Naive B cell (primary cell): ENCODE measurements at regions not wholly inside any gene's neighbourhood (a gene's known extent, or its start where the extent isn't known, plus 50 kb on each side); places are given as distances from the start of the nearest gene placed in this dataset.
A peak's percentile ranks its signal among the peaks of the same experiment; 100 is the strongest.
"Not testable (repeated sequence)": the region's sequence is repeated elsewhere in the genome, so short reads cannot be mapped to it uniquely, and the experiment has no call there.

Experiments used
- ATAC-seq, 2 donors: fragments of 150-1000 bp; cut with Tn5 transposase; 2 replicates each; pipeline ENCODE4 v1.10.0; 2021; ENCODE audit warnings: low read depth in 2 of 2, mild to moderate bottlenecking in 2 of 2, moderate library complexity in 2 of 2
- DNase-seq: peaks from one replicate; pipeline ENCODE4 v3.0.0; 2022
- H3K27ac Mint-ChIP-seq, 6 donors: one replicate each; pipeline ENCODE4 v1.8.0; 2020 to 2022; ENCODE audit warnings: mild to moderate bottlenecking in 6 of 6, mixed read lengths in 6 of 6, moderate library complexity in 5 of 6, inconsistent platforms in 2 of 6
- H3K27me3 Mint-ChIP-seq, 3 donors: one replicate each; pipeline ENCODE4 v1.8.0; 2021 to 2022; ENCODE audit warnings: mixed read lengths in 3 of 3, mild to moderate bottlenecking in 1 of 3
- H3K36me3 Mint-ChIP-seq, 2 donors: one replicate each; pipeline ENCODE4 v1.8.0; 2020 to 2022; ENCODE audit warnings: mixed read lengths in 2 of 2, inconsistent platforms in 1 of 2, mild to moderate bottlenecking in 1 of 2
- H3K4me1 Mint-ChIP-seq, 3 donors: one replicate each; pipeline ENCODE4 v1.8.0; 2020 to 2022; ENCODE audit warnings: mixed read lengths in 3 of 3, inconsistent platforms in 1 of 3, mild to moderate bottlenecking in 1 of 3, moderate library complexity in 1 of 3
- H3K4me3 Mint-ChIP-seq, 8 donors: one replicate each; pipeline ENCODE4 v1.8.0; 2020 to 2022; ENCODE audit warnings: mild to moderate bottlenecking in 8 of 8, mixed read lengths in 8 of 8, moderate library complexity in 8 of 8, inconsistent platforms in 2 of 8
- H3K9me3 Mint-ChIP-seq, 7 donors: one replicate each; pipeline ENCODE4 v1.8.0; 2020 to 2022; ENCODE audit warnings: mixed read lengths in 7 of 7, mild to moderate bottlenecking in 5 of 7, inconsistent platforms in 2 of 7, moderate library complexity in 1 of 7

DNA sequence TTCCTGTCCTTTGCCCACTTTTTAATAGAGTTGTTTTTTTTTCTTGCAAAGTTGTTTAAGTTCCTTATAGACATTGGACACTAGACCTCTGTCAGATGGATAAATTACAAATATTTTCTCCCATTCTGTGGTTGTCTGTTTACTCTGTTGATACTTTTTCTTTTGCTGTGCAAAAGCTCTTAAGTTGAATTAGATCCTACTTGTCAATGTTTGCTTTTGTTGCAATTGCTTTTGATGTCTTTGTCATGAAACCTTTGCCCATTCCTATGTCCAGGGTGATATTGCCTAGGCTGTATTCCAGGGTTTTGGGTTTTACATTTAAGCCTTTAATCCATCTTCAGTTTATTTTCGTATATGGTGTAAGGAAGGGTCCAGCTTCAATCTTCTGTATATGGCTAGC, 76.9 kb upstream of the AGR3 start:
- Mint-ChIP-seq H3K27ac (no peak overlapping the region), H3K27me3 (no peaks in the 10 kb centered on the region), H3K4me3 (no peak overlapping the region), H3K4me1 (no peaks in the 10 kb centered on the region), H3K9me3 (peaks cover 0 to 13% (median 6%) of the 10 kb centered on the region in 7 donors), H3K36me3 (peaks cover 0 to 5% of the 10 kb centered on the region in 2 donors)
- DNase-seq (no peak), ATAC-seq (no peak)

DNA sequence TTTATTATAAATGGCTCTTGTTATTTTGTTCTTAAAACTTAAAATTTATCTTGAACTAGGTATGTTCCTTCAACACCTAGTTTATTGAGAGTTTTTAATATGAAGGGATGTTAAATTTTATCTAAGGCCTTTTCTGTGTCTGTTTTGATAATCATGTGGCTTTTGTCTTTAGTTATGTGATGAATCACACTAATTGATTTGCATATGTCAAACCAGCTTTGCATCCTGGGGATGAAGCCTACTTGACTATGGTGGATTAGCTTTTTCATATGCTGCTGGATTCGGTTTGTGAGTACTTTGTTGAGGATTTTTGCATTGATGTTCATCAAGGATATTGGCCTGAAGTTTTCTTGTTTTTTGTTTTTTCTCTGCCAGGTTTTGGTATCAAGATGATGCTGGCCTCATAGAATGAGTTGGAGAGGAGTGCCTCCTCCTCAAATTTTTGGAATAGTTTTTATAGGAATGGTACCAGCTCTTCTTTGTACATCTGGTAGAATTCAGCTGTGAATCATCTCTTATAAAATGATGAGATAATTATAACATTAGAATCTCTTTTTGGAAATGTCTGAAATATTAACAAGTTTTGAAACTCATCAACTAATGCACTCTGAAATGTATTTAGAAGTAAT, 78.7 kb upstream of the AGR3 start:
- no peak overlapping the region for H3K27ac Mint-ChIP-seq
- ATAC-seq: no peak
- peaks cover 0 to 13% (median 6%) of the 10 kb centered on the region in 7 donors for H3K9me3 Mint-ChIP-seq
- H3K27me3 Mint-ChIP-seq: no peaks in the 10 kb centered on the region
- H3K36me3 Mint-ChIP-seq: peaks cover 0 to 5% of the 10 kb centered on the region in 2 donors
- no peak overlapping the region for H3K4me3 Mint-ChIP-seq
- H3K4me1 Mint-ChIP-seq: no peaks in the 10 kb centered on the region
- DNase-seq: no peak

DNA sequence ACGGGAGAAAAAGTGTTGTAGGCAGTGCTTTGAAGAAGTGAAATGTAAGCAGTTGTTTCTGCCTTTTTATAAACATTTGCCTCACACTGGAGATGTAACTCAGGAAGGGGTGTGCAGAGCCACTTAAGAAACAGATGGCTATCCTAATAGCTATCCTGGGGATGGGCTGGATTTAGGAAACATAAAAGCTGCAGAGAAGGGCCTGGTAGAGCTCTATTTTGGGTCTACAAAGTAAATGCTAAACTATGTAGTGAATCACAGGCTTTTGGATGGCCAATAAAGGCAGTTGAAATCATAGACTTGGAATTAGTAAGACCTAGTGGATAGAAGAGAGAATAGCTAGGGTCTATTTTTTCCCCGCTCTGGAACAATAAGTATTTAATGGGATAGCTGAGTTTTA, 79.9 kb upstream of the AGR3 start:
- DNase-seq (no peak), ATAC-seq (no peak)
- Mint-ChIP-seq H3K9me3 (peaks cover 0 to 13% (median 9%) of the 10 kb centered on the region in 7 donors), H3K27me3 (no peaks in the 10 kb centered on the region), H3K4me3 (no peak overlapping the region), H3K27ac (no peak overlapping the region), H3K4me1 (no peaks in the 10 kb centered on the region), H3K36me3 (peaks cover 0 to 5% of the 10 kb centered on the region in 2 donors)

DNA sequence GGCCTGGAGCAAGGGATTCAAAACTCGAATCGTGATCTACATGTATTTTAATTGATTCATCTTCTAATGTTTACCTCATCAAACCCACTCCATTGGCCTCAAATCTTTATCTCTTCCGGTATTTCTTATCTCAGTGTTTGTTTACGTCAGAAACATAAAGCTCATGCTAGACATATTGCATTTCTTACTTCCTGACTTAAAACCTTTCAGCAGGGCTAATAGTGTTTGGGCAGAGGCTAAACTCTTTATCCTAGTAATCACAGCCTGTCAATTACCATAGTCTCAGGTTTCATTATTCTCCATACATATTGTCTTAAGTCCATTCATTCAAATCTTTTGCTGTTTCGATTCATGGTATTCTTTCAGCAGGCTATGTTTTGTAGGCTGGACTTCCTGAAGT, 81.3 kb upstream of the AGR3 start:
- H3K4me3 Mint-ChIP-seq: no peak overlapping the region
- ATAC-seq (no peak), DNase-seq (no peak)
- no peaks in the 10 kb centered on the region for H3K27me3 Mint-ChIP-seq
- H3K4me1 Mint-ChIP-seq: no peaks in the 10 kb centered on the region
- H3K9me3 Mint-ChIP-seq: peaks cover 0 to 13% (median 9%) of the 10 kb centered on the region in 7 donors
- H3K27ac Mint-ChIP-seq: no peak overlapping the region
- H3K36me3 Mint-ChIP-seq: peaks cover 0 to 5% of the 10 kb centered on the region in 2 donors

DNA sequence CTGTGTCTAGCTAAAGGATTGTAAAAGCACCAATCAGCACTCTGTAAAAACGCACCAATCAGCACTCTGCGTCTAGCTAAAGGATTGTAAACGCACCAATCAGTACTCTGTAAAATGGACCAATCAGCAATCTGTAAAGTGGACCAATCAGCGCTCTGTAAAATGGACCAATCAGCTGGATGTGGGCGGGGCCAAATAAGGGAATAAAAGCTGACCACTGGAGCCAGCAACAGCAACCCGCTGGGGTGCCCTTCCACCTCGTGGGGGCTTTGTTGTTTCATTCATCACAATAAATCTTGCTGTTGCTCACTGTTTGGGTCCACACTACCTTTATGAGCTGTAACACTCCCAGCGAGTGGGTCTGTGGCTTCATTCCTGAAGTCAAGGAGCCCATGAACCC, 83.9 kb upstream of the AGR3 start:
- not testable (repeated sequence) for H3K4me3 Mint-ChIP-seq, H3K9me3 Mint-ChIP-seq, H3K27ac Mint-ChIP-seq, H3K4me1 Mint-ChIP-seq, ATAC-seq, H3K36me3 Mint-ChIP-seq, H3K27me3 Mint-ChIP-seq, DNase-seq

DNA sequence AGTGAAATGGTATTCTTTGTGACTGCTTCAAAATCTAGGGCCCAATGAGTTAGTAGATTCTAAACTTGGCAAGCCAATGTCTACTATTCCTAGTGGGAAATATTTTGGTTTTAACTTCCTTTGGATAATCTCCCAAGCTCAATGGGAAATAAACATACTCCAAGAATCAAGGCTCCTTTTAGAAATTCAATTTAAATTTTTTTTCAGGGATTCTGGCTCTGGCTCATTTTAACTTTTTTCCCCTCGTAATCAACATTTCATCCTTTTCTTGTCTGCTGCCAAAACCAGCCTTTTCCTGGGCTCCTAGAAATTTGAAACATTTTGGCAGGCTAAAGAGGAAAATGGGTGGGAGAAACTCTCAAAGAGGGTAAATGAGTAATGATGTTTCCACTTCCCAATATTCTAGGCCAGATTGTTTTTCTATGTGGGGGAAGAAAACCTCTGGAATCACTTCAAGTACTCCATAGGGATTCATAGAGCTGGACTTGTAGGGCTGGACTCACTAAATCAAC, 85.6 kb upstream of the AGR3 start:
- H3K27ac Mint-ChIP-seq: no peak overlapping the region
- DNase-seq (no peak), ATAC-seq (no peak)
- H3K27me3 Mint-ChIP-seq: peaks cover 0 to 3% (median 0%) of the 10 kb centered on the region in 3 donors
- H3K4me1 Mint-ChIP-seq: no peaks in the 10 kb centered on the region
- no peaks in the 10 kb centered on the region for H3K36me3 Mint-ChIP-seq
- H3K9me3 Mint-ChIP-seq: peaks cover 0 to 7% (median 3%) of the 10 kb centered on the region in 7 donors
- H3K4me3 Mint-ChIP-seq: no peak overlapping the region

DNA sequence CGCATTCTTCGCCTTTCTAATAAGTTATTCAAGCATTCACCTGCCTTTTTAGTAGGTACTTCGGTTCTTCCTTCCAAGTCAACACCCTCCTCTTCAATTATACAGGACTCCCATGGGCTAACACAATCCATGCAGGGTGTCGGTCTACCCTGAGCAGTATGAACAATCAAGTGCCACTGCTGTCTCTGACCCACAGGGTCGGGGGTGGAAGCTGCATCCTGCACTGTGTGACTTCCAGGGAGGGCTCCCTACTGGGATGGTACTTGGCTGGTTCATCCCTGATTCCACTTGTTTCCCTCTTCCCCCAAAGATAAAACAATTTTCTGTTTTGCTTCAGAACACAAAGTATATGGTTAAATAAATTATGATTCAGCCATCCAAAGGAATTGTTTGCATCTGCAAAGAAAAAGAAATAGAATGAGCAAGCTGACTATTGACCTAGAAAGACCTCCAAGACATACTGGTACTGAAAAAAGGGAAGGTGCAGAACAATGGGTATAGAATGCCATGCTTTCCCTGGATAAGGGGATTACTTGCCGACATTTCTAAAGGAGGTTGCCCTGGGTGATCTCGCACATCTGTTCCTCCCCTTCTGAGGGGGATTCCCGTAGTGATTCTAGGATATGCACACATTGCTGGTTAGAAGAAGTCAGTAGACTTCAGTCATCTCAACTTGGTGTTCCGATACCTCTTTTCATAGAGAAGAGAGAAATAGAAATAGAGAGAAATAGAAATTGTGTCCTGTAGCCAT, 89.1 kb upstream of the AGR3 start:
- Mint-ChIP-seq H3K27ac (no peak overlapping the region), H3K9me3 (peaks cover 0 to 3% (median 0%) of the 10 kb centered on the region in 7 donors), H3K36me3 (no peaks in the 10 kb centered on the region), H3K4me3 (no peak overlapping the region), H3K27me3 (peaks cover 0 to 3% (median 0%) of the 10 kb centered on the region in 3 donors), H3K4me1 (peaks cover 4 to 7% (median 6%) of the 10 kb centered on the region in 3 donors)
- ATAC-seq (no peak), DNase-seq (no peak)

DNA sequence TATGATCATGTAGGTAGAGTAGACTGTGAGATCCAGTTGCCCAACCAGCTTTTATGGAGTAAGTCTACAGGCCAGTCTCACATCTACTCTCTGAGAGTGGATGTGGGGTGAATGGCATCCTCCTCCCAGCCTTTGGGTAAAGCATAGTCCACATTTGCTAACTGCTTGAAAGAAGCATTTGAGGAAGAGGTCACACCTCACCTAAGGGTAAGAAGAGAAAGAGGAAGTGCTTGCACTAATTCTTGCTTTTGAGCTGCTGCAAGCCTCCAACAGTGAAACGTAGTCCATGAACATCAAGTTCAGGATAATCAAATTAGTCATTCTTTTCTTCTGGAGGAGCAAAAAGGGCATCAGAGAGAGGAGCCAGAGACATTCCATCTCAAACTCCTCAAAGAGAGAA, 93.9 kb upstream of the AGR3 start:
- Mint-ChIP-seq H3K27me3 (peaks cover 0 to 10% (median 3%) of the 10 kb centered on the region in 3 donors), H3K4me3 (peak overlapping the region in 1 of 8 donors; percentile 38), H3K36me3 (no peaks in the 10 kb centered on the region), H3K9me3 (no peaks in the 10 kb centered on the region), H3K27ac (no peak overlapping the region), H3K4me1 (peaks cover 11 to 15% (median 13%) of the 10 kb centered on the region in 3 donors)
- peak; percentile 14 for DNase-seq
- peak; percentile 82 to 92 for ATAC-seq

DNA sequence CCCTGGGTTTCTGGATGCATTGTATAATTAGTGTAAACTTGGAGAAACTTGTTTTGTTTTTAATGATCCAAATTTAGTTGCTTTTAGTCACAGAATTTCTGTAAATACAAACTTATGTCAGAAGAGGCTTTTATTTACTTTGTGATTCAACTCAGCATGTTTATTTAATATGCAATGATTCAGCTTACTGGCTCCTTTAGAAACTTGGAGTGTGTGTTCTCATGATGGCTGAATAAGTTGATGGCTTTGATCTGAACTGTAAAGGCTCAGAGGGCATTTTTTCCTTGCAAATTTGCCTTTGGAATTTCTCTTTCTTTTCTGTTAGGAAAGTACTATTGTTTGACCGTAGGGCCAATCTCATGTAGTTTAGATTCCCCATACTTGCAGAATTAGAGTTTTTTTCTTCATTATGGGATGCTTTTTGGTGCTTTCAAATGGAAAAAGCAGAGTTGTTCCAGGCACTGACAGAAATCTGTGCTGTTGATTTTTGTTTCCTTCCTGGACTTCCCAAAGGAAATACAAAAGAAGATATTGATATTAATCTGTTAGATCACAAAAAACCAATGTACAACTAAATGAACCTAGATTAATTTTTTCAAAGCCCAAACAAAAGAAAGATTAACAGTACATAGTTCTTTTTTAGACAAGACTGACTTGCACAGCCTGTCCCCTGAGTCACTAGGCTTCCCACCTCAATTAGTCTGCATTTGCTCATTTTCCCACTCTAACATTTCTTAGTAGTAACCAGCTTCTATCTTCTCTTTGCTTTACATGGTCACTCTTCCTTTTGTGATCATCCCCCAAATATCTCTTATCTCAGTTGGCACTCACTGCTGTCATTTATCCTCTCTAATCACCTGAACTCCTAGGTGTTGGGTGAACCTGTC, 96.8 kb upstream of the AGR3 start:
- Mint-ChIP-seq H3K27ac (no peak overlapping the region), H3K4me3 (no peak overlapping the region), H3K9me3 (no peaks in the 10 kb centered on the region), H3K4me1 (peaks cover 15 to 22% (median 16%) of the 10 kb centered on the region in 3 donors), H3K27me3 (peaks cover 4 to 10% (median 8%) of the 10 kb centered on the region in 3 donors), H3K36me3 (no peaks in the 10 kb centered on the region)
- DNase-seq (no peak), ATAC-seq (no peak)

DNA sequence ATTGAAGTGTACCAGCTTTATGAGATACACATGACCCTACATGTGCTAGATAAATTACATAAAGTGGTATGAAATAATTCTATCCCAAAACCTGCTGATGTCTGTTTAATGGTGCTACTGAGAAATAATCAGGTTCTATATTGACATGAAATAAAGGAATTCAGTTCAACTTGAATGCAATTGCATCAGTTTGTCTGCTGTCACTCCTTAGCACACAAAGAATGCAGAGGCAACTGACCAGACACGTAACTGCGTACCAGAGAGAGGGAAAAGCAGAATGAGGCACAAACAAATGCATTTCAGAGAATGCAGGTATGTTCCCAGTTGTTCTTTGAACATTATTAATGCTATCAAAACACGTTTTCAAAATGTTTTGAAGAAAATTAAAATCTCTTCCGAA, 98.8 kb upstream of the AGR3 start:
- Mint-ChIP-seq H3K4me1 (peaks cover 12 to 19% (median 15%) of the 10 kb centered on the region in 3 donors), H3K27ac (no peak overlapping the region), H3K4me3 (no peak overlapping the region), H3K27me3 (peaks cover 6 to 10% (median 8%) of the 10 kb centered on the region in 3 donors), H3K9me3 (no peaks in the 10 kb centered on the region), H3K36me3 (no peaks in the 10 kb centered on the region)
- ATAC-seq (no peak), DNase-seq (no peak)

DNA sequence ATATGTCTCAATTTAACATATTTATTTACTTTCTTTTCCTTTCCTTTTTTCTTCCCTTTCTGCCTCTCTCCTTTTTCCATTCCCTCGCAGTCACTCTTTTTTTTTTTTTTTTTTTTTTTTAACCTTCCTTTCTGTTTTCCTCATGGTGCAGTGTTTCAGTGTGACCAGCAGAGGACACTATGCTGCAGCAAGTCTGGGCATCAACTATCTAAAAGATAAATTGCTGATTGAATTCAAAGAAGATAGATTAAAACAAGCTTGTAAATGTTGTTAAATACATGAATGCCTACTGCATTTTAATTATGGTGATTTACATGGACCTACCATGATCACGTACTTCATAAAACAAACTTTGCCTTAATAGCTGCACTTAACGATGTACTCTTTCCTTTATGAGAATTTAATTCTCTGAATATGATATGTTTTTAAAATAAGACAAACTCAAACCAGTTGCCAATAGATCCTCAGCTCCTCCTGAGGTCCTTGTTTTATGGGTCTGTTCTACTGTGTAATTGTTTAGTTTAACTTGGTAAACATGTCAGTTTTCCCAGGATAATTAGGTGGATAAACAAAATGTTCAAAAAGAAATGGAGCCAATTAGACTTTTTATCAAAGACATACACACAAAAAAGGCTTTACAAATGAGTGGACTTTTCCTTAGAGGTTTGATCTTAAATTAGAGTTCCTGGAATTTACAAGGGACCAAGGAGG, 101.0 kb upstream of the AGR3 start:
- Mint-ChIP-seq H3K4me1 (peaks cover 5 to 14% (median 10%) of the 10 kb centered on the region in 3 donors), H3K4me3 (peak overlapping the region in 1 of 8 donors; percentile 1), H3K9me3 (no peaks in the 10 kb centered on the region), H3K27me3 (peaks cover 6 to 11% (median 8%) of the 10 kb centered on the region in 3 donors), H3K36me3 (no peaks in the 10 kb centered on the region), H3K27ac (peak overlapping the region in 2 of 6 donors; percentile 63 to 83)
- ATAC-seq (peak in 1 of 2 donors; percentile 32), DNase-seq (peak; percentile 17)

DNA sequence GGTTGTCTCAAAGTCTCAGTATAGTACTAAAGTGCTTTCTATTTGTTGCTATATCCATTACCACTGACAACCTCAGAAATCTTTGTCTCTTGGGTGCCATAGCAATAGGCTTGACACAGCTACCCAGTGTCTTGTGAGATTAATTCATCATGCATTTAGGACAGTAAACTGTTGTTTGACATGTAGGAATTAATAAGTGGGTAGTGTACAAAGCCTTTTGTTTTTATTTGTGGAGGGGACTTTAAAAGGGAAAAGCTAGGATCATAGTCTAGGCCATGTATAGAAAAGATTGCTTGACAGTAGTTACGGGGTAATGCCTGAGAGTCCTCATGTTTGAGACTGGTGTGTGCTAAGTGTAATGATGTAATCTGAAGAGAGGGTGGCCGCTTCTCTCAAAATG, 102.6 kb upstream of the AGR3 start:
- Mint-ChIP-seq H3K9me3 (no peaks in the 10 kb centered on the region), H3K27ac (no peak overlapping the region), H3K27me3 (peaks cover 0 to 12% (median 8%) of the 10 kb centered on the region in 3 donors), H3K4me3 (no peak overlapping the region), H3K36me3 (no peaks in the 10 kb centered on the region), H3K4me1 (peaks cover 5 to 14% (median 10%) of the 10 kb centered on the region in 3 donors)
- ATAC-seq (no peak), DNase-seq (no peak)

DNA sequence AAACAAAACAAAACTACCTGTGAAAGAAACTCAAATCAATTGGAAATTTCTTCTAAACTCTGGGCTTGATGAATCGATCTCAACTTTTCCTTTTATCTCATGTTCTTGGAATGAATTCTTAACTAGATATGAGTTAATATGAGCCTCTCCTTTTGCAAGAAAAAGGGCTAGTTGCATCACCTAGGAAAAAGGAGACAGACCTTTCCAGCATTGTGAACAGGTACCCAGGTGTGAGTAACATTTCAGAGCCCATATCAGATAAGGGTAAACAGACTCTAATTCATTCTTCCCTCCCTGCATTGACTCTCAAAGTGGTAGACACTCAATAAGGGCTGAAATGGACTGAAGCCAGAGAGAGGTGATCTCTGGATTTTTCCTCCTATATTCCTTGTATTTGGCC, 103.8 kb upstream of the AGR3 start:
- H3K36me3 Mint-ChIP-seq: no peaks in the 10 kb centered on the region
- H3K9me3 Mint-ChIP-seq: no peaks in the 10 kb centered on the region
- H3K4me1 Mint-ChIP-seq: peaks cover 2 to 6% (median 4%) of the 10 kb centered on the region in 3 donors
- peaks cover 0 to 12% (median 8%) of the 10 kb centered on the region in 3 donors for H3K27me3 Mint-ChIP-seq
- H3K4me3 Mint-ChIP-seq: no peak overlapping the region
- ATAC-seq: no peak
- no peak for DNase-seq
- H3K27ac Mint-ChIP-seq: no peak overlapping the region
